B cell (primary cell): ENCODE measurements at regions not wholly inside any gene's neighbourhood (a gene's known extent, or its start where the extent isn't known, plus 50 kb on each side); places are given as distances from the start of the nearest gene placed in this dataset.

Experiments
- ATAC-seq: fragments of 200-7000 bp; cut with Tn5 transposase; one replicate; pipeline ENCODE4 v1.10.0; 2021; ENCODE audit warnings: low read depth, mild to moderate bottlenecking, moderate number of reproducible peaks, moderate library complexity
- CTCF ChIA-PET: fragments of 350-600 bp; sonication (Branson Sonifier 250); formaldehyde crosslinking; loops from one replicate; lab custom pipeline; 2021; ENCODE audit warnings: antibody characterized with exemption, inconsistent platforms; lab: Charles Lee
- POLR2A ChIA-PET: fragments of 350-600 bp; sonication (Branson Sonifier 250); formaldehyde crosslinking; loops from one replicate; lab custom pipeline; 2021; ENCODE audit warnings: antibody characterized with exemption; lab: Charles Lee
- DNase-seq: peaks from one replicate; pipeline ENCODE4 v3.0.0; 2013
- H2AFZ ChIP-seq: 2 replicates; pipeline ENCODE4 v1.6.1; 2012; ENCODE audit warnings: mild to moderate bottlenecking, low read depth, low read length; ENCODE audit not compliant: insufficient read depth, poor library complexity, severe bottlenecking
- H3K27ac ChIP-seq, 2 donors: 1 replicate in 1 of 2; 2 replicates in 1 of 2; pipeline ENCODE4 v1.5.1; 2012 to 2013; ENCODE audit warnings: low read length in 2 of 2, mild to moderate bottlenecking in 2 of 2, moderate library complexity in 1 of 2
- H3K27me3 ChIP-seq, 4 experiments: fragments of 200-600 bp in 1 of 4; sonication (generic) in 1 of 4; replicated peaks in 1 of 4; 1 replicate in 2 of 4; 2 replicates in 2 of 4; pipeline versions ENCODE4 v1.6.1 to v1.7.0; 2013 to 2016; ENCODE audit warnings: low read length in 3 of 4, mild to moderate bottlenecking in 2 of 4, mixed read lengths in 1 of 4, moderate library complexity in 1 of 4; ENCODE audit not compliant: insufficient read depth in 4 of 4, control insufficient read depth in 3 of 4; ENCODE audit errors: control extremely low read depth in 1 of 4
- H3K36me3 ChIP-seq, 2 experiments: replicated peaks in 1 of 2; 1 replicate in 1 of 2; 2 replicates in 1 of 2; pipeline versions ENCODE4 v1.6.1 to v1.7.1; 2013; ENCODE audit warnings: low read length in 1 of 2; ENCODE audit not compliant: insufficient read depth in 2 of 2, control insufficient read depth in 1 of 2; ENCODE audit errors: control extremely low read depth in 1 of 2, extremely low read depth in 1 of 2
- H3K4me1 ChIP-seq, 2 donors: fragments of 200-600 bp in 1 of 2; sonication (generic) in 1 of 2; 1 replicate in 1 of 2; 2 replicates in 1 of 2; pipeline versions ENCODE4 v1.5.1 to v1.6.1; 2013 to 2017; ENCODE audit warnings: low read length in 2 of 2; ENCODE audit not compliant: control insufficient read depth in 2 of 2, insufficient read depth in 2 of 2
- H3K4me2 ChIP-seq: replicated peaks from 2 replicates; pipeline ENCODE3; 2012; ENCODE audit warnings: mild to moderate bottlenecking, low read depth, low read length; ENCODE audit not compliant: poor library complexity, severe bottlenecking
- H3K4me3 ChIP-seq, 5 experiments: fragments of 200-600 bp in 1 of 5; sonication (generic) in 1 of 5; 1 replicate in 3 of 5; 2 replicates in 2 of 5; pipeline versions ENCODE4 v1.5.1 to v1.7.0; 2011 to 2016; ENCODE audit warnings: low read length in 4 of 5, mild to moderate bottlenecking in 4 of 5, low read depth in 2 of 5, control low read depth in 1 of 5, moderate library complexity in 1 of 5; ENCODE audit not compliant: insufficient read depth in 1 of 5; ENCODE audit errors: control extremely low read depth in 1 of 5, extremely low read depth in 1 of 5
- H3K79me2 ChIP-seq: fragments of 200-600 bp; sonication (generic); one replicate; pipeline ENCODE4 v1.6.0; 2016; ENCODE audit warnings: low read length; ENCODE audit not compliant: control insufficient read depth, insufficient read depth
- H3K9ac ChIP-seq: fragments of 200-600 bp; sonication (generic); 2 replicates; pipeline ENCODE4 v1.6.1; 2017; ENCODE audit warnings: mild to moderate bottlenecking, low read length, moderate library complexity
- H3K9me3 ChIP-seq, 3 donors: one replicate each; pipeline versions ENCODE4 v1.6.1 to v1.7.1; 2013; ENCODE audit warnings: low read length in 2 of 3; ENCODE audit not compliant: control insufficient read depth in 2 of 3, insufficient read depth in 1 of 3; ENCODE audit errors: control extremely low read depth in 1 of 3
- H4K20me1 ChIP-seq: 2 replicates; pipeline ENCODE4 v1.6.0; 2012; ENCODE audit warnings: mild to moderate bottlenecking, low read length; ENCODE audit not compliant: insufficient read depth, control insufficient read depth, poor library complexity, severe bottlenecking
- H3K27ac Mint-ChIP-seq: one replicate; pipeline ENCODE4 v1.8.0; 2021; ENCODE audit warnings: mixed read lengths
- H3K27me3 Mint-ChIP-seq: one replicate; pipeline ENCODE4 v1.8.0; 2021; ENCODE audit warnings: mixed read lengths
- H3K4me1 Mint-ChIP-seq: one replicate; pipeline ENCODE4 v1.8.0; 2021; ENCODE audit warnings: mixed read lengths
- H3K4me3 Mint-ChIP-seq: one replicate; pipeline ENCODE4 v1.8.0; 2021; ENCODE audit warnings: mixed read lengths
- H3K9me3 Mint-ChIP-seq: one replicate; pipeline ENCODE4 v1.8.0; 2022; ENCODE audit warnings: mixed read lengths; ENCODE audit not compliant: insufficient read depth
- EZH2 ChIP-seq: IDR thresholded peaks from 2 replicates; pipeline ENCODE4 v1.6.1; 2012; ENCODE audit warnings: borderline replicate concordance, low read depth, mild to moderate bottlenecking, moderate library complexity, low read length; ENCODE audit not compliant: insufficient read depth, poor library complexity, severe bottlenecking
- WGBS: methylation state at CpG from one replicate; pipeline ENCODE4 v1.1.5; 2013; ENCODE audit warnings: missing lambda C conversion rate; ENCODE audit not compliant: insufficient coverage; 5-methylcytosine and 5-hydroxymethylcytosine counted together
- intact Hi-C: fragments of 100-400 bp; cut with micrococcal nuclease; formaldehyde crosslinking; loops from one replicate; pipeline ENCODE4 v1.10.0; 2022
- TF ChIP-seq, protein P1 (sequence below): fragments of 200-600 bp; IDR thresholded peaks from one replicate; pipeline ENCODE4 v1.8.0; 2022; ENCODE audit warnings: antibody characterized with exemption, mild to moderate bottlenecking

DNA sequence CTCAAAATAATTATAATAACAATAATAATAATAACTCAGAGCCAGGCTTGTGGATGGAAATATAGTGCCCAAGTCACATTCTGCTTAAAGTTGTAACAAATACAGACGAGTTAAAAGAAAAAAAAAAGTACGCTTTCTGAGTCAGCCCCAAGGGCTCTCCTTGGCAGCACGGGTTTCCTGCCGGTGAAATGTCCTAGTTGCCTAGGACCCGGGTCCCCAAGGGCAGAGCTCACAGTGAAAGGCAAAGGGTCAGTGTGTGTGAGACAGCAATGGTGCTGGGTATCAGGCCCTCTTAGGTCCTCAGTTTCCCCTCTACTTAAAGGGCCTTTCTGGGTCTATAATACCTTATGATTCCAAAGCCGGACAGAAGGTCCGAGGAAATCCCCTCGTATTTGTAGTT, 96.3 kb upstream of the CLMN start:
- Histone ChIP-seq H3K4me1 (no peaks in the 10 kb centered on the region), H3K79me2 (peaks cover 4% of the 10 kb centered on the region), H3K4me3 (no peak overlapping the region), H3K36me3 (peaks cover 3 to 79% of the 10 kb centered on the region in 2 experiments), H3K4me2 (no peak overlapping the region), H3K9me3 (no peaks in the 10 kb centered on the region), H3K27me3 (no peaks in the 10 kb centered on the region), H3K27ac (no peak overlapping the region), H4K20me1 (peaks cover 10% of the 10 kb centered on the region), H3K9ac (no peak overlapping the region), H2AFZ (no peak overlapping the region)
- Mint-ChIP-seq H3K4me3 (no peak overlapping the region), H3K27me3 (no peaks in the 10 kb centered on the region), H3K4me1 (no peaks in the 10 kb centered on the region), H3K9me3 (peaks cover 3% of the 10 kb centered on the region), H3K27ac (no peak overlapping the region)
- TF ChIP-seq, protein P1, sequence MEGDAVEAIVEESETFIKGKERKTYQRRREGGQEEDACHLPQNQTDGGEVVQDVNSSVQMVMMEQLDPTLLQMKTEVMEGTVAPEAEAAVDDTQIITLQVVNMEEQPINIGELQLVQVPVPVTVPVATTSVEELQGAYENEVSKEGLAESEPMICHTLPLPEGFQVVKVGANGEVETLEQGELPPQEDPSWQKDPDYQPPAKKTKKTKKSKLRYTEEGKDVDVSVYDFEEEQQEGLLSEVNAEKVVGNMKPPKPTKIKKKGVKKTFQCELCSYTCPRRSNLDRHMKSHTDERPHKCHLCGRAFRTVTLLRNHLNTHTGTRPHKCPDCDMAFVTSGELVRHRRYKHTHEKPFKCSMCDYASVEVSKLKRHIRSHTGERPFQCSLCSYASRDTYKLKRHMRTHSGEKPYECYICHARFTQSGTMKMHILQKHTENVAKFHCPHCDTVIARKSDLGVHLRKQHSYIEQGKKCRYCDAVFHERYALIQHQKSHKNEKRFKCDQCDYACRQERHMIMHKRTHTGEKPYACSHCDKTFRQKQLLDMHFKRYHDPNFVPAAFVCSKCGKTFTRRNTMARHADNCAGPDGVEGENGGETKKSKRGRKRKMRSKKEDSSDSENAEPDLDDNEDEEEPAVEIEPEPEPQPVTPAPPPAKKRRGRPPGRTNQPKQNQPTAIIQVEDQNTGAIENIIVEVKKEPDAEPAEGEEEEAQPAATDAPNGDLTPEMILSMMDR = no peak
- TF ChIP-seq EZH2 = no peak
- intact Hi-C loops = no loop called here
- POLR2A ChIA-PET = interaction anchor here (0.6 kb wide), 1 partner anchor 152 kb away, joined by 4 read pairs; no protein-coding TSS in a partner anchor
- WGBS = 96% methylated on average over 7 of the region's 8 CpGs
- DNase-seq (no peak), ATAC-seq (no peak)
- CTCF ChIA-PET = interaction anchor here (1.0 to 1.4 kb wide), 2 partner anchors 10 to 13 kb away, joined by 3 read pairs; no protein-coding TSS in a partner anchor

GRCh38 chr14:95413289-95414215, 93.8 kb upstream of the CLMN start:
- no peak overlapping the region for H3K27ac ChIP-seq
- no peak overlapping the region for H3K9ac ChIP-seq
- no peak for ATAC-seq

More at GRCh38 chr14:95413289-95414215, 93.8 kb upstream of the CLMN start:
- Mint-ChIP-seq H3K4me1 (no peaks in the 10 kb centered on the region), H3K27ac (no peak overlapping the region), H3K4me3 (no peak overlapping the region), H3K9me3 (no peaks in the 10 kb centered on the region), H3K27me3 (no peaks in the 10 kb centered on the region)
- Histone ChIP-seq H2AFZ (no peak overlapping the region), H3K36me3 (peaks cover 0 to 72% of the 10 kb centered on the region in 2 experiments), H4K20me1 (peaks cover 5% of the 10 kb centered on the region), H3K27me3 (no peaks in the 10 kb centered on the region), H3K4me1 (no peaks in the 10 kb centered on the region), H3K4me2 (no peak overlapping the region), H3K9me3 (no peaks in the 10 kb centered on the region), H3K4me3 (no peak overlapping the region), H3K79me2 (peaks cover 4% of the 10 kb centered on the region)
- CTCF ChIA-PET = interaction anchor here (1.8 kb wide), 1 partner anchor 13 kb away, joined by 9 read pairs; no protein-coding TSS in a partner anchor
- 88% methylated on average over 10 of the region's 11 CpGs for WGBS
- POLR2A ChIA-PET = no interaction called here
- TF ChIP-seq EZH2 = no peak
- TF ChIP-seq, protein P1 = no peak
- DNase-seq = no peak
- intact Hi-C loops = no loop called here
